OCI-LY1 (cell line): ENCODE measurements at regions not wholly inside any gene's neighbourhood (a gene's known extent, or its start where the extent isn't known, plus 50 kb on each side); places are given as distances from the start of the nearest gene placed in this dataset.

ENCODE experiments used
- H2AFZ ChIP-seq: fragments of 200-600 bp; sonication (generic), shearing (Covaris generic); 2 replicates; pipeline ENCODE4 v1.6.0; 2014; ENCODE audit warnings: antibody characterized with exemption, mild to moderate bottlenecking, low read length
- H3F3A ChIP-seq: fragments of 200-600 bp; sonication (generic), shearing (Covaris generic); 2 replicates; pipeline ENCODE4 v1.6.0; 2014; ENCODE audit warnings: mild to moderate bottlenecking, antibody characterized with exemption, low read length, moderate library complexity; ENCODE audit not compliant: insufficient read depth
- H3K27ac ChIP-seq: fragments of 200-600 bp; sonication (generic); 2 replicates; pipeline ENCODE4 v1.5.1; 2014; ENCODE audit warnings: low read length, mixed run types, mild to moderate bottlenecking, low read depth; ENCODE audit not compliant: poor library complexity, severe bottlenecking
- H3K27me3 ChIP-seq: fragments of 200-600 bp; sonication (generic); 2 replicates; pipeline ENCODE4 v1.6.0; 2014; ENCODE audit warnings: antibody characterized with exemption, mild to moderate bottlenecking, low read length, moderate library complexity; ENCODE audit not compliant: insufficient read depth
- H3K36me3 ChIP-seq: fragments of 200-600 bp; sonication (generic); 2 replicates; pipeline ENCODE4 v1.6.1; 2014; ENCODE audit warnings: mild to moderate bottlenecking, antibody characterized with exemption, low read length, moderate library complexity, mixed read lengths; ENCODE audit not compliant: insufficient read depth
- H3K4me1 ChIP-seq: fragments of 200-600 bp; sonication (generic); 2 replicates; pipeline ENCODE4 v1.5.1; 2014; ENCODE audit warnings: mild to moderate bottlenecking, low read length, moderate library complexity; ENCODE audit not compliant: insufficient read depth, severe bottlenecking
- H3K4me2 ChIP-seq: fragments of 200-600 bp; sonication (generic), shearing (Covaris generic); 2 replicates; pipeline ENCODE4 v1.6.1; 2014; ENCODE audit warnings: low read length
- H3K4me3 ChIP-seq: fragments of 200-600 bp; sonication (generic); 2 replicates; pipeline ENCODE4 v1.5.1; 2014; ENCODE audit warnings: low read length, low read depth, mild to moderate bottlenecking, mixed read lengths; ENCODE audit not compliant: poor library complexity, severe bottlenecking
- H3K79me2 ChIP-seq: fragments of 200-600 bp; shearing (Covaris generic); 2 replicates; pipeline ENCODE4 v1.6.1; 2016; ENCODE audit warnings: mixed run types, low read length, mixed read lengths; ENCODE audit not compliant: insufficient read depth
- H3K9ac ChIP-seq: fragments of 200-600 bp; sonication (generic), shearing (Covaris generic); 2 replicates; pipeline ENCODE4 v1.6.1; 2014; ENCODE audit warnings: mild to moderate bottlenecking, low read length, mixed read lengths
- H3K9me2 ChIP-seq: fragments of 200-600 bp; sonication (generic), shearing (Covaris generic); 2 replicates; pipeline ENCODE4 v1.6.1; 2014; ENCODE audit warnings: low read depth, mild to moderate bottlenecking, low read length, mixed read lengths
- H3K9me3 ChIP-seq: fragments of 200-600 bp; shearing (Covaris generic); 2 replicates; pipeline ENCODE4 v1.6.1; 2014; ENCODE audit warnings: low read length, mixed read lengths
- H4K20me1 ChIP-seq: fragments of 200-600 bp; sonication (generic), shearing (Covaris generic); 2 replicates; pipeline ENCODE4 v1.6.0; 2016; ENCODE audit warnings: mild to moderate bottlenecking, low read length; ENCODE audit not compliant: insufficient read depth
- CTCF ChIP-seq: fragments of 200-600 bp; sonication (generic), shearing (Covaris generic); IDR thresholded peaks from 2 replicates; pipeline ENCODE4 v1.5.1; 2017; ENCODE audit warnings: mild to moderate bottlenecking, antibody characterized with exemption, low read length, moderate library complexity, mixed read lengths
- EZH2 ChIP-seq: fragments of 200-600 bp; sonication (generic), shearing (Covaris generic); IDR thresholded peaks from 2 replicates; pipeline ENCODE4 v1.8.0; 2017; ENCODE audit warnings: borderline replicate concordance, mixed run types, mild to moderate bottlenecking, antibody characterized with exemption, low read length, moderate library complexity, mixed read lengths

- TF ChIP-seq EZH2 (no peak), CTCF (no peak)
- H2AFZ ChIP-seq: no peak overlapping the region
- no peaks in the 10 kb centered on the region for H3F3A ChIP-seq
- no peaks in the 10 kb centered on the region for H3K4me1 ChIP-seq
- H3K27me3 ChIP-seq: no peaks in the 10 kb centered on the region
- no peak overlapping the region for H3K9ac ChIP-seq
- no peak overlapping the region for H3K27ac ChIP-seq
- no peaks in the 10 kb centered on the region for H3K9me2 ChIP-seq
- no peak overlapping the region for H3K4me3 ChIP-seq
- H3K79me2 ChIP-seq: no peaks in the 10 kb centered on the region
- H3K4me2 ChIP-seq: no peak overlapping the region
- H3K9me3 ChIP-seq: peaks cover 10% of the 10 kb centered on the region
- no peaks in the 10 kb centered on the region for H3K36me3 ChIP-seq
- H4K20me1 ChIP-seq: no peaks in the 10 kb centered on the region
Measured at GRCh38 chr7:71055504-71055903, 76.4 kb upstream of the GALNT17 start.

- H3K9me2 ChIP-seq: no peaks in the 10 kb centered on the region
- no peak overlapping the region for H3K4me3 ChIP-seq
- H3K4me1 ChIP-seq: no peaks in the 10 kb centered on the region
- H4K20me1 ChIP-seq: no peaks in the 10 kb centered on the region
- H3K36me3 ChIP-seq: no peaks in the 10 kb centered on the region
- H3K4me2 ChIP-seq: no peak overlapping the region
- H3K27me3 ChIP-seq: no peaks in the 10 kb centered on the region
- H3F3A ChIP-seq: no peaks in the 10 kb centered on the region
- H3K27ac ChIP-seq: no peak overlapping the region
- H3K9me3 ChIP-seq: no peaks in the 10 kb centered on the region
- no peak overlapping the region for H3K9ac ChIP-seq
- H3K79me2 ChIP-seq: no peaks in the 10 kb centered on the region
- no peak for TF ChIP-seq EZH2
- TF ChIP-seq CTCF: no peak
- no peak overlapping the region for H2AFZ ChIP-seq
Measured at GRCh38 chr7:71077743-71078476, 54.0 kb upstream of the GALNT17 start.
